ENCODE measurements at regions not wholly inside any gene's neighbourhood (a gene's known extent, or its start where the extent isn't known, plus 50 kb on each side); places are given as distances from the start of the nearest gene placed in this dataset.

GRCh38 chr11:112566124-112566523, 305.5 kb upstream of the PLET1 start:
- H3K4me1 ChIP-seq (ENCODE audit: control insufficient read depth, insufficient read depth, low read length): no peaks in the 10 kb centered on the region
- no peak for DNase-seq (ENCODE audit: low read depth, low spot score)
- H3K9me3 ChIP-seq (ENCODE audit: control insufficient read depth, insufficient read depth, low read length): no peaks in the 10 kb centered on the region
- H3K27ac ChIP-seq (ENCODE audit: low read length): no peak overlapping the region
- no peaks in the 10 kb centered on the region for H3K27me3 ChIP-seq (ENCODE audit: control insufficient read depth, insufficient read depth, low read length)
- no CpG with 5 or more reads among the region's 2 CpGs for WGBS (ENCODE audit: insufficient coverage, insufficient read length)
- no peak overlapping the region for H3K4me3 ChIP-seq (ENCODE audit: low read length)
- no peaks in the 10 kb centered on the region for H3K36me3 ChIP-seq (ENCODE audit: control insufficient read depth, insufficient read depth, low read length)

GRCh38 chr11:112570333-112570732, 309.7 kb upstream of the PLET1 start:
- no peaks in the 10 kb centered on the region for H3K4me1 ChIP-seq (ENCODE audit: control insufficient read depth, insufficient read depth, low read length)
- WGBS (ENCODE audit: insufficient coverage, insufficient read length): no CpG with 5 or more reads among the region's 6 CpGs
- no peaks in the 10 kb centered on the region for H3K36me3 ChIP-seq (ENCODE audit: control insufficient read depth, insufficient read depth, low read length)
- no peak overlapping the region for H3K27ac ChIP-seq (ENCODE audit: low read length)
- DNase-seq (ENCODE audit: low read depth, low spot score): no peak
- H3K27me3 ChIP-seq (ENCODE audit: control insufficient read depth, insufficient read depth, low read length): no peaks in the 10 kb centered on the region
- H3K9me3 ChIP-seq (ENCODE audit: control insufficient read depth, insufficient read depth, low read length): no peaks in the 10 kb centered on the region
- no peak overlapping the region for H3K4me3 ChIP-seq (ENCODE audit: low read length)

GRCh38 chr11:112579282-112579681, 318.6 kb upstream of the PLET1 start:
- no peak for DNase-seq (ENCODE audit: low read depth, low spot score)
- H3K4me1 ChIP-seq (ENCODE audit: control insufficient read depth, insufficient read depth, low read length): no peaks in the 10 kb centered on the region
- no peak overlapping the region for H3K27ac ChIP-seq (ENCODE audit: low read length)
- no peaks in the 10 kb centered on the region for H3K27me3 ChIP-seq (ENCODE audit: control insufficient read depth, insufficient read depth, low read length)
- no peaks in the 10 kb centered on the region for H3K36me3 ChIP-seq (ENCODE audit: control insufficient read depth, insufficient read depth, low read length)
- H3K9me3 ChIP-seq (ENCODE audit: control insufficient read depth, insufficient read depth, low read length): no peaks in the 10 kb centered on the region
- no peak overlapping the region for H3K4me3 ChIP-seq (ENCODE audit: low read length)
- WGBS (ENCODE audit: insufficient coverage, insufficient read length): no CpG with 5 or more reads among the region's 3 CpGs

- Histone ChIP-seq H3K27ac (ENCODE audit: low read length) (no peak overlapping the region), H3K36me3 (ENCODE audit: control insufficient read depth, insufficient read depth, low read length) (no peaks in the 10 kb centered on the region), H3K9me3 (ENCODE audit: control insufficient read depth, insufficient read depth, low read length) (no peaks in the 10 kb centered on the region), H3K27me3 (ENCODE audit: control insufficient read depth, insufficient read depth, low read length) (no peaks in the 10 kb centered on the region), H3K4me3 (ENCODE audit: low read length) (no peak overlapping the region), H3K4me1 (ENCODE audit: control insufficient read depth, insufficient read depth, low read length) (peaks cover 3% of the 10 kb centered on the region; the same call in 1 of the 2 replicates)
- DNase-seq (ENCODE audit: low read depth, low spot score): no peak
Observed at GRCh38 chr11:112580864-112581263, 320.2 kb upstream of the PLET1 start.

- H3K4me1 ChIP-seq (ENCODE audit: control insufficient read depth, insufficient read depth, low read length): peaks cover 3% of the 10 kb centered on the region; the same call in 1 of the 2 replicates
- no CpG with 5 or more reads among the region's 4 CpGs for WGBS (ENCODE audit: insufficient coverage, insufficient read length)
Observed at GRCh38 chr11:112581747-112582146, 321.1 kb upstream of the PLET1 start.

GRCh38 chr11:112582366-112582765, 321.7 kb upstream of the PLET1 start:
- DNase-seq (ENCODE audit: low read depth, low spot score): no peak
- Histone ChIP-seq H3K4me3 (ENCODE audit: low read length) (no peak overlapping the region), H3K27ac (ENCODE audit: low read length) (no peak overlapping the region), H3K9me3 (ENCODE audit: control insufficient read depth, insufficient read depth, low read length) (no peaks in the 10 kb centered on the region), H3K4me1 (ENCODE audit: control insufficient read depth, insufficient read depth, low read length) (peaks cover 3% of the 10 kb centered on the region; the same call in 1 of the 2 replicates), H3K27me3 (ENCODE audit: control insufficient read depth, insufficient read depth, low read length) (no peaks in the 10 kb centered on the region), H3K36me3 (ENCODE audit: control insufficient read depth, insufficient read depth, low read length) (no peaks in the 10 kb centered on the region)

More at GRCh38 chr11:112581747-112582146, 321.1 kb upstream of the PLET1 start:
- H3K27me3 ChIP-seq (ENCODE audit: control insufficient read depth, insufficient read depth, low read length): no peaks in the 10 kb centered on the region
- H3K27ac ChIP-seq (ENCODE audit: low read length): no peak overlapping the region
- H3K36me3 ChIP-seq (ENCODE audit: control insufficient read depth, insufficient read depth, low read length): no peaks in the 10 kb centered on the region
- DNase-seq (ENCODE audit: low read depth, low spot score): no peak
- H3K4me3 ChIP-seq (ENCODE audit: low read length): no peak overlapping the region
- no peaks in the 10 kb centered on the region for H3K9me3 ChIP-seq (ENCODE audit: control insufficient read depth, insufficient read depth, low read length)

- Histone ChIP-seq H3K9me3 (ENCODE audit: control insufficient read depth, insufficient read depth, low read length) (no peaks in the 10 kb centered on the region), H3K27ac (ENCODE audit: low read length) (no peak overlapping the region), H3K36me3 (ENCODE audit: control insufficient read depth, insufficient read depth, low read length) (no peaks in the 10 kb centered on the region), H3K27me3 (ENCODE audit: control insufficient read depth, insufficient read depth, low read length) (no peaks in the 10 kb centered on the region), H3K4me1 (ENCODE audit: control insufficient read depth, insufficient read depth, low read length) (peaks cover 3% of the 10 kb centered on the region; the same call in 1 of the 2 replicates), H3K4me3 (ENCODE audit: low read length) (no peak overlapping the region)
- WGBS (ENCODE audit: insufficient coverage, insufficient read length): no CpG with 5 or more reads among the region's 8 CpGs
- no peak for DNase-seq (ENCODE audit: low read depth, low spot score)
Observed at GRCh38 chr11:112583261-112583893, 322.7 kb upstream of the PLET1 start.

GRCh38 chr11:112584672-112585071, 324.0 kb upstream of the PLET1 start:
- Histone ChIP-seq H3K4me3 (ENCODE audit: low read length) (no peak overlapping the region), H3K27ac (ENCODE audit: low read length) (no peak overlapping the region), H3K36me3 (ENCODE audit: control insufficient read depth, insufficient read depth, low read length) (no peaks in the 10 kb centered on the region), H3K9me3 (ENCODE audit: control insufficient read depth, insufficient read depth, low read length) (no peaks in the 10 kb centered on the region), H3K27me3 (ENCODE audit: control insufficient read depth, insufficient read depth, low read length) (no peaks in the 10 kb centered on the region), H3K4me1 (ENCODE audit: control insufficient read depth, insufficient read depth, low read length) (peaks cover 3% of the 10 kb centered on the region; the same call in 1 of the 2 replicates)
- no peak for DNase-seq (ENCODE audit: low read depth, low spot score)
- no CpG with 5 or more reads among the region's 4 CpGs for WGBS (ENCODE audit: insufficient coverage, insufficient read length)

GRCh38 chr11:112587664-112588063, 327.0 kb upstream of the PLET1 start:
- Histone ChIP-seq H3K27ac (ENCODE audit: low read length) (no peak overlapping the region), H3K4me3 (ENCODE audit: low read length) (no peak overlapping the region), H3K9me3 (ENCODE audit: control insufficient read depth, insufficient read depth, low read length) (no peaks in the 10 kb centered on the region), H3K4me1 (ENCODE audit: control insufficient read depth, insufficient read depth, low read length) (peaks cover 3% of the 10 kb centered on the region; the same call in 1 of the 2 replicates), H3K27me3 (ENCODE audit: control insufficient read depth, insufficient read depth, low read length) (no peaks in the 10 kb centered on the region), H3K36me3 (ENCODE audit: control insufficient read depth, insufficient read depth, low read length) (no peaks in the 10 kb centered on the region)
- WGBS (ENCODE audit: insufficient coverage, insufficient read length): no CpG with 5 or more reads among the region's 5 CpGs
- DNase-seq (ENCODE audit: low read depth, low spot score): no peak

GRCh38 chr11:112588252-112588694, 327.6 kb upstream of the PLET1 start:
- Histone ChIP-seq H3K27ac (ENCODE audit: low read length) (no peak overlapping the region), H3K4me1 (ENCODE audit: control insufficient read depth, insufficient read depth, low read length) (peaks cover 3% of the 10 kb centered on the region; the same call in 1 of the 2 replicates), H3K4me3 (ENCODE audit: low read length) (no peak overlapping the region), H3K9me3 (ENCODE audit: control insufficient read depth, insufficient read depth, low read length) (no peaks in the 10 kb centered on the region), H3K27me3 (ENCODE audit: control insufficient read depth, insufficient read depth, low read length) (no peaks in the 10 kb centered on the region), H3K36me3 (ENCODE audit: control insufficient read depth, insufficient read depth, low read length) (no peaks in the 10 kb centered on the region)
- peak; percentile 55 for DNase-seq (ENCODE audit: low read depth, low spot score)
- no CpG with 5 or more reads among the region's 5 CpGs for WGBS (ENCODE audit: insufficient coverage, insufficient read length)

- no peak for DNase-seq (ENCODE audit: low read depth, low spot score)
- no peak overlapping the region for H3K4me3 ChIP-seq (ENCODE audit: low read length)
- H3K27ac ChIP-seq (ENCODE audit: low read length): no peak overlapping the region
- H3K4me1 ChIP-seq (ENCODE audit: control insufficient read depth, insufficient read depth, low read length): peaks cover 3% of the 10 kb centered on the region; the same call in 1 of the 2 replicates
- no CpG with 5 or more reads among the region's 3 CpGs for WGBS (ENCODE audit: insufficient coverage, insufficient read length)
- no peaks in the 10 kb centered on the region for H3K9me3 ChIP-seq (ENCODE audit: control insufficient read depth, insufficient read depth, low read length)
- no peaks in the 10 kb centered on the region for H3K36me3 ChIP-seq (ENCODE audit: control insufficient read depth, insufficient read depth, low read length)
- H3K27me3 ChIP-seq (ENCODE audit: control insufficient read depth, insufficient read depth, low read length): no peaks in the 10 kb centered on the region
Observed at GRCh38 chr11:112589155-112589554, 328.5 kb upstream of the PLET1 start.

Data from iPS DF 6.9 (cell line).